GM19372 (cell line): ENCODE measurements at regions not wholly inside any gene's neighbourhood (a gene's known extent, or its start where the extent isn't known, plus 50 kb on each side); places are given as distances from the start of the nearest gene placed in this dataset.

Source experiments
- ATAC-seq: cut with Tn5 transposase; IDR thresholded peaks from one replicate; pipeline ENCODE4 v1.9.1; 2021; ENCODE audit warnings: mild to moderate bottlenecking, low read depth, moderate library complexity; ENCODE audit not compliant: unreplicated experiment

GRCh38 chr4:12734586-12734985, 749.6 kb downstream of the RAB28 start:
- no peak for ATAC-seq

GRCh38 chr4:12729384-12729783, 754.8 kb downstream of the RAB28 start:
- ATAC-seq = no peak

- no peak for ATAC-seq
Measured at GRCh38 chr4:12724510-12724909, 759.6 kb downstream of the RAB28 start.

GRCh38 chr4:12723849-12724447, 760.2 kb downstream of the RAB28 start:
- no peak for ATAC-seq

GRCh38 chr4:12716896-12717295, 767.2 kb downstream of the RAB28 start:
- no peak for ATAC-seq

GRCh38 chr4:12712648-12713339, 771.3 kb downstream of the RAB28 start:
- no peak for ATAC-seq

- ATAC-seq = no peak
Measured at GRCh38 chr4:12707381-12708175, 776.6 kb downstream of the RAB28 start.

- no peak for ATAC-seq
Measured at GRCh38 chr4:12703036-12703435, 781.1 kb downstream of the RAB28 start.

GRCh38 chr4:12701384-12701783, 782.8 kb downstream of the RAB28 start:
- ATAC-seq = peak; percentile 74

GRCh38 chr4:12697970-12698369, 786.2 kb downstream of the RAB28 start:
- ATAC-seq = peak; percentile 51

GRCh38 chr4:12692815-12693214, 791.3 kb downstream of the RAB28 start:
- ATAC-seq = no peak

GRCh38 chr4:12691168-12691567, 793.0 kb downstream of the RAB28 start:
- ATAC-seq = no peak

- no peak for ATAC-seq
Measured at GRCh38 chr4:12689457-12689856, 794.7 kb downstream of the RAB28 start.

GRCh38 chr4:12679217-12679616, 804.9 kb downstream of the RAB28 start:
- ATAC-seq = no peak

- ATAC-seq = no peak
Measured at GRCh38 chr4:12674184-12674583, 810.0 kb downstream of the RAB28 start.

- ATAC-seq = no peak
Measured at GRCh38 chr4:12672303-12672702, 811.8 kb downstream of the RAB28 start.

GRCh38 chr4:12658146-12658545, 826.0 kb downstream of the RAB28 start:
- no peak for ATAC-seq

- no peak for ATAC-seq
Measured at GRCh38 chr4:12651876-12652275, 832.3 kb downstream of the RAB28 start.

GRCh38 chr4:12645732-12646131, 838.4 kb downstream of the RAB28 start:
- ATAC-seq = no peak

- no peak for ATAC-seq
Measured at GRCh38 chr4:12644261-12644660, 839.9 kb downstream of the RAB28 start.

GRCh38 chr4:12636191-12636590, 847.9 kb downstream of the RAB28 start:
- ATAC-seq = no peak

GRCh38 chr4:12635629-12636028, 848.5 kb downstream of the RAB28 start:
- ATAC-seq = no peak
